Endothelial cell (in vitro differentiated cells): ENCODE measurements at regions not wholly inside any gene's neighbourhood (a gene's known extent, or its start where the extent isn't known, plus 50 kb on each side); places are given as distances from the start of the nearest gene placed in this dataset.
"Not testable (repeated sequence)": the region's sequence is repeated elsewhere in the genome, so short reads cannot be mapped to it uniquely, and the experiment has no call there.

Source experiments
- DNase-seq: peaks from one replicate; pipeline ENCODE4 v3.0.0; 2021; ENCODE audit warnings: low spot score
- H3K27ac Mint-ChIP-seq: one replicate; pipeline ENCODE4 v1.8.0; 2021; ENCODE audit warnings: mixed read lengths, inconsistent platforms; ENCODE audit not compliant: unreplicated experiment
- H3K27me3 Mint-ChIP-seq: one replicate; pipeline ENCODE4 v1.8.0; 2021; ENCODE audit warnings: mild to moderate bottlenecking, moderate library complexity, mixed read lengths, inconsistent platforms; ENCODE audit not compliant: unreplicated experiment
- H3K36me3 Mint-ChIP-seq: one replicate; pipeline ENCODE4 v1.8.0; 2021; ENCODE audit warnings: mild to moderate bottlenecking, low read depth, mixed read lengths, inconsistent platforms; ENCODE audit not compliant: unreplicated experiment
- H3K4me1 Mint-ChIP-seq: one replicate; pipeline ENCODE4 v1.8.0; 2021; ENCODE audit warnings: mild to moderate bottlenecking, mixed read lengths, inconsistent platforms; ENCODE audit not compliant: unreplicated experiment
- H3K4me3 Mint-ChIP-seq: one replicate; pipeline ENCODE4 v1.8.0; 2021; ENCODE audit warnings: mild to moderate bottlenecking, mixed read lengths, inconsistent platforms; ENCODE audit not compliant: unreplicated experiment
- H3K9me3 Mint-ChIP-seq: one replicate; pipeline ENCODE4 v1.8.0; 2021; ENCODE audit warnings: mixed read lengths, inconsistent platforms; ENCODE audit not compliant: unreplicated experiment
- CTCF ChIP-seq: fragments of 200-600 bp; sonication (generic); IDR thresholded peaks from one replicate; pipeline ENCODE4 v1.5.0; 2021; ENCODE audit warnings: antibody characterized with exemption; ENCODE audit not compliant: unreplicated experiment

GRCh38 chr6:18538315-18538714 is 151.2 kb downstream of the RNF144B start:
- Mint-ChIP-seq H3K4me3 (no peak overlapping the region), H3K27me3 (no peaks in the 10 kb centered on the region), H3K9me3 (no peaks in the 10 kb centered on the region), H3K4me1 (no peaks in the 10 kb centered on the region), H3K27ac (no peak overlapping the region), H3K36me3 (no peaks in the 10 kb centered on the region)
- DNase-seq: no peak
- no peak for TF ChIP-seq CTCF

- DNase-seq: no peak
- no peak for TF ChIP-seq CTCF
- Mint-ChIP-seq H3K27ac (no peak overlapping the region), H3K4me3 (no peak overlapping the region), H3K27me3 (no peaks in the 10 kb centered on the region), H3K36me3 (no peaks in the 10 kb centered on the region), H3K4me1 (no peaks in the 10 kb centered on the region), H3K9me3 (peaks cover 5% of the 10 kb centered on the region)
Measured at GRCh38 chr6:18543051-18543450, 155.9 kb downstream of the RNF144B start.

- H3K9me3 Mint-ChIP-seq, H3K4me3 Mint-ChIP-seq, H3K27me3 Mint-ChIP-seq, H3K27ac Mint-ChIP-seq, H3K36me3 Mint-ChIP-seq, DNase-seq, H3K4me1 Mint-ChIP-seq: not testable (repeated sequence)
Measured at GRCh38 chr6:18545142-18545541, 158.0 kb downstream of the RNF144B start.

- TF ChIP-seq CTCF: no peak
- Mint-ChIP-seq H3K27ac (no peak overlapping the region), H3K4me3 (no peak overlapping the region), H3K36me3 (no peaks in the 10 kb centered on the region), H3K4me1 (no peaks in the 10 kb centered on the region), H3K9me3 (peaks cover 5% of the 10 kb centered on the region), H3K27me3 (no peaks in the 10 kb centered on the region)
- DNase-seq: no peak
Measured at GRCh38 chr6:18545726-18546125, 158.6 kb downstream of the RNF144B start.

GRCh38 chr6:18550119-18550518 is 163.0 kb downstream of the RNF144B start:
- DNase-seq: no peak
- no peak for TF ChIP-seq CTCF
- Mint-ChIP-seq H3K36me3 (no peaks in the 10 kb centered on the region), H3K9me3 (no peaks in the 10 kb centered on the region), H3K27ac (no peak overlapping the region), H3K27me3 (no peaks in the 10 kb centered on the region), H3K4me3 (no peak overlapping the region), H3K4me1 (no peaks in the 10 kb centered on the region)

GRCh38 chr6:18551228-18551627 is 164.1 kb downstream of the RNF144B start:
- H3K4me3 Mint-ChIP-seq: no peak overlapping the region
- no peak overlapping the region for H3K27ac Mint-ChIP-seq
- H3K27me3 Mint-ChIP-seq: no peaks in the 10 kb centered on the region
- no peaks in the 10 kb centered on the region for H3K36me3 Mint-ChIP-seq
- H3K4me1 Mint-ChIP-seq: no peaks in the 10 kb centered on the region
- no peak for DNase-seq
- TF ChIP-seq CTCF: no peak
- no peaks in the 10 kb centered on the region for H3K9me3 Mint-ChIP-seq
